Nephron (organoid): ENCODE measurements at regions not wholly inside any gene's neighbourhood (a gene's known extent, or its start where the extent isn't known, plus 50 kb on each side); places are given as distances from the start of the nearest gene placed in this dataset.

Source experiments
- H3K27ac Mint-ChIP-seq, 3 experiments: 2 replicates each; pipeline ENCODE4 v1.8.0; 2020; ENCODE audit warnings: mixed read lengths in 3 of 3, mild to moderate bottlenecking in 2 of 3, moderate library complexity in 1 of 3
- H3K27me3 Mint-ChIP-seq: 2 replicates; pipeline ENCODE4 v1.8.0; 2021; ENCODE audit warnings: low read depth, mild to moderate bottlenecking, moderate library complexity, mixed read lengths
- H3K36me3 Mint-ChIP-seq: 2 replicates; pipeline ENCODE4 v1.8.0; 2020; ENCODE audit warnings: low read depth, mixed read lengths
- H3K4me1 Mint-ChIP-seq: 2 replicates; pipeline ENCODE4 v1.8.0; 2020; ENCODE audit warnings: mixed read lengths
- H3K4me3 Mint-ChIP-seq, 3 experiments: 2 replicates each; pipeline ENCODE4 v1.8.0; 2020; ENCODE audit warnings: mild to moderate bottlenecking in 3 of 3, mixed read lengths in 3 of 3, moderate library complexity in 2 of 3
- H3K9me3 Mint-ChIP-seq: 2 replicates; pipeline ENCODE4 v1.8.0; 2020; ENCODE audit warnings: mixed read lengths
- CTCF ChIP-seq, 3 experiments: fragments of 200-600 bp; sonication (generic); IDR thresholded peaks; one replicate each; pipeline ENCODE4 v1.5.0; 2021; ENCODE audit warnings: antibody characterized with exemption in 3 of 3; ENCODE audit not compliant: unreplicated experiment in 3 of 3

GRCh38 chrX:99705701-99706100 is 704.4 kb downstream of the PCDH19 start:
- Mint-ChIP-seq H3K4me1 (peaks cover 12% of the 10 kb centered on the region), H3K4me3 (no peak overlapping the region), H3K9me3 (no peaks in the 10 kb centered on the region), H3K27me3 (no peaks in the 10 kb centered on the region), H3K27ac (peak overlapping the region in 1 of 3 experiments; percentile 50), H3K36me3 (no peaks in the 10 kb centered on the region)
- no peak for TF ChIP-seq CTCF (IDR thresholded peaks at IDR 0.05; ENCODE audit: unreplicated experiment in 3 of 3)

GRCh38 chrX:99703473-99703872 is 706.6 kb downstream of the PCDH19 start:
- no peak overlapping the region for H3K27ac Mint-ChIP-seq
- peaks cover 12% of the 10 kb centered on the region for H3K4me1 Mint-ChIP-seq
- no peak overlapping the region for H3K4me3 Mint-ChIP-seq
- no peak for TF ChIP-seq CTCF (IDR thresholded peaks at IDR 0.05; ENCODE audit: unreplicated experiment in 3 of 3)
- H3K9me3 Mint-ChIP-seq: no peaks in the 10 kb centered on the region
- H3K27me3 Mint-ChIP-seq: no peaks in the 10 kb centered on the region
- no peaks in the 10 kb centered on the region for H3K36me3 Mint-ChIP-seq

GRCh38 chrX:99698451-99698850 is 711.6 kb downstream of the PCDH19 start:
- H3K27ac Mint-ChIP-seq: no peak overlapping the region
- H3K4me1 Mint-ChIP-seq: no peaks in the 10 kb centered on the region
- TF ChIP-seq CTCF (IDR thresholded peaks at IDR 0.05; ENCODE audit: unreplicated experiment in 3 of 3): no peak
- H3K36me3 Mint-ChIP-seq: no peaks in the 10 kb centered on the region
- no peaks in the 10 kb centered on the region for H3K9me3 Mint-ChIP-seq
- no peak overlapping the region for H3K4me3 Mint-ChIP-seq
- no peaks in the 10 kb centered on the region for H3K27me3 Mint-ChIP-seq

- H3K27ac Mint-ChIP-seq: no peak overlapping the region
- H3K27me3 Mint-ChIP-seq: no peaks in the 10 kb centered on the region
- no peaks in the 10 kb centered on the region for H3K9me3 Mint-ChIP-seq
- no peak for TF ChIP-seq CTCF (IDR thresholded peaks at IDR 0.05; ENCODE audit: unreplicated experiment in 3 of 3)
- H3K4me1 Mint-ChIP-seq: no peaks in the 10 kb centered on the region
- no peaks in the 10 kb centered on the region for H3K36me3 Mint-ChIP-seq
- H3K4me3 Mint-ChIP-seq: no peak overlapping the region
Observed at GRCh38 chrX:99663136-99663535, 746.9 kb downstream of the PCDH19 start.

- Mint-ChIP-seq H3K4me1 (no peaks in the 10 kb centered on the region), H3K4me3 (no peak overlapping the region), H3K27me3 (no peaks in the 10 kb centered on the region), H3K36me3 (no peaks in the 10 kb centered on the region), H3K9me3 (no peaks in the 10 kb centered on the region), H3K27ac (no peak overlapping the region)
- no peak for TF ChIP-seq CTCF (IDR thresholded peaks at IDR 0.05; ENCODE audit: unreplicated experiment in 3 of 3)
Observed at GRCh38 chrX:99654188-99654587, 755.9 kb downstream of the PCDH19 start.

GRCh38 chrX:99653352-99653751 is 756.7 kb downstream of the PCDH19 start:
- H3K9me3 Mint-ChIP-seq: no peaks in the 10 kb centered on the region
- H3K4me3 Mint-ChIP-seq: no peak overlapping the region
- no peaks in the 10 kb centered on the region for H3K36me3 Mint-ChIP-seq
- no peaks in the 10 kb centered on the region for H3K4me1 Mint-ChIP-seq
- no peak for TF ChIP-seq CTCF (IDR thresholded peaks at IDR 0.05; ENCODE audit: unreplicated experiment in 3 of 3)
- no peak overlapping the region for H3K27ac Mint-ChIP-seq
- H3K27me3 Mint-ChIP-seq: no peaks in the 10 kb centered on the region
